ENCODE measurements at regions not wholly inside any gene's neighbourhood (a gene's known extent, or its start where the extent isn't known, plus 50 kb on each side); places are given as distances from the start of the nearest gene placed in this dataset.

- DNase-seq (ENCODE audit: low read depth), result no peak
Observed at GRCh38 chr2:193523662-193524061, 1328.9 kb upstream of the TMEFF2 start.

DNA sequence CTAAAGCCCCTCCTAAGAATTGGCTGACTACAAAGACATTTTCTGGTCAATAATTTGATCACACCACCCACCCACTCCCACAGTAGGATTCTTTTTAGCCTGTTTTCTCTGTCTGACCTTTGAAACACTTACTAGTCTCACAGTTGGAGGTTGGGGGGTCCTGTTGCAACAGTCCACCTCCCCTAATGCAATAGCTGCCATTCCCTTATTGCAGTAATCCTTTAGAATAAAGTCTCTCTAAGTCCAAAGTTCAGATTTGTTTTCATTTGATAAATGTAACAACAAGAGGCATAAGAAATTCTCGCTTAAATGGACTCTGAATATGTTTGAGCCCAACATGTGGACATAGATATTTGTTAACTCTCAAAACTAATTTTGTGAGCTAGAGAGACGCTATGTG lies 1326.8 kb upstream of the TMEFF2 start:
- DNase-seq (ENCODE audit: low read depth), result no peak

DNA sequence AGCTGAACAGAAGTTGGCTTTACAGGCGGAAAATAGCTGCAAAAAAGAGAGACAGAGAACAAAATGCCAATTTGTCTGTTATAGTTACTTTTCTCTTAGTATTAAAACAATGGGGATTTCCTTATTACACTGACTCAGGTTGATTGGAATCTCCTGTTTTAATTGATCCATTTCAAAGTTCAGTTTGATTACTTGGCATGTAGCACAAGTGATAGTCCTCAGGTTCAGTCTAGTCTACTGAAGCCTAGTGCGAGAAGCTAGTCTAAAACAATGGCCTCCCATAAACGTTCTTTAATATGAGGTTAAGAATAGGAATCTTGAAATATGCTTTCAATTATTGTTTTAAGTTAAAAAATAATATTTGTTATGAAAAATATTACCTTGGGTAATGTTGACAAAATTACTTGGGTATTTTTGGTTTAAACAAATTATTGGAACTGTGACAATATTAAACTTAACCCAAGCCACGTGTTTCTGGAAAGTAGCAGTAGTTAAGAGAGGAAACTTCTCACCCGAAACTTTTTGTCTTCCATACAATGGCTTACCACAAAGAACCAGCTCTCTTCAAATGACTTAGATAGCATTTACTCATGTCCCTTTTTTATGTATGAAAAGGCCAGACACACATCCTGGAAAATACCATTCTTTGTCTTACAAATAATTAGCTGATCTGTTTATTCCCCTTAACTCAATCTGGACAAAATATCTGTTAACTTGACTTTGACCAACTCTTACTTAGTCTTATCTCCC lies 1326.2 kb upstream of the TMEFF2 start:
- no peak for DNase-seq (ENCODE audit: low read depth)

GRCh38 chr2:193518041-193518817 lies 1323.5 kb upstream of the TMEFF2 start:
- DNase-seq (ENCODE audit: low read depth), result peak; percentile 87

DNA sequence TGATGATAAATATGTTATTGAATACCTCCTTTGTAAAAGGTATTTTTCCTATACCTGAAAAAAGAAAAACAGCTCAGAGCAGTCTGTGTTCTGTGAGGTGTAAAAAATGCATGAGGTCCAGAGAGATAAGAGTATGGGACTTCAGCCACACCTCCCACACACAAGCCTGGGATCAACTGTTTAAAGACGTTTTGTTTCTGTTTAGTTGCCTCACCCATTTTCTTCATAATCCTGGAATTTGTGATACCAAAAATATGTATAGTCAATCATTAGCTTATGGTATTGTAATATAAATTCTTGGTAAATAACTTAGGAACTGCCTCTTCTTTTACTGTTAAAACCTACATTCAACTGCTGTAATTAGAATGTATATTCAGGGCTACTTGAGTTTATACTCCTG lies 1322.9 kb upstream of the TMEFF2 start:
- DNase-seq (ENCODE audit: low read depth), result no peak

DNA sequence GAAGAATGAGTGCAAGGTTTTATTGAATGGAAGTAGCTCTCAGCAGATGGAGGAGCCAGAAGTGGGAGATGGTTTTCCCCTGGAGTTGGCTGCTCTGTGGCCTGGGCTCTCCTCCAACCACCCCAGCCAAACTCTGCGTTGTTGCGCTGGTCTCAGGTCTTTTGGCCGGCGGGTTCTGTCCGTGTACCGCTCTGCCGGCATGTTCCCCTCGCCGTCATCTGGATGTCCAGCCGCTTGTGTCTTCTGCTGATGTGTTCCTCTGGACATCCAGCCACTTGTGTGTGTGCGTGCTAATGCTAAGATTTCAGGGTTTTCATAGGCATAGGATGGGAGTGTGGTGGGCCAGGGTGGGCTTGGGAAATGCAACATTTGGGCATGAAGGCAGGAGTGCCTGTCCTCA lies 1311.3 kb upstream of the TMEFF2 start:
- no peak for DNase-seq (ENCODE audit: low read depth)

DNA sequence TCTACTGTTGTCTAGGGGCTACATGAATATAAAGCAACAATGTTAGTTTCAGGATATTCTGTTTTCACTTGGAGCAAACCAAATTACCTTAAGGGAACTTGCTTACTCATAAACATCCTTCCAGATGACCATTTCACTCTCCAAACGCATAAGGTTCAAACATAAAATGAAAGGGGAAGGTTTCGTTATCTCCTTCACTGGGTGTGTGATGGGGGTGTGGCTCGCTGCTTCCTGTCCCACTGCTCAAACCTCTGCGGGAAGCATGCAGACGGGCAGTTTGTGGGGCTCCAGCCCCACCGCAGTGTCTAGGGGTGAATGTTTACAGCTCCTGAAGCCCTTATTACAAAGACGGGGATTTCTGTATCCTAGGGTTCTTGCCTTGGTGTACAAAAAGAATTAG lies 1310.9 kb upstream of the TMEFF2 start:
- DNase-seq (ENCODE audit: low read depth), result no peak

GRCh38 chr2:193502363-193503035 lies 1307.8 kb upstream of the TMEFF2 start:
- no peak for DNase-seq (ENCODE audit: low read depth)

DNA sequence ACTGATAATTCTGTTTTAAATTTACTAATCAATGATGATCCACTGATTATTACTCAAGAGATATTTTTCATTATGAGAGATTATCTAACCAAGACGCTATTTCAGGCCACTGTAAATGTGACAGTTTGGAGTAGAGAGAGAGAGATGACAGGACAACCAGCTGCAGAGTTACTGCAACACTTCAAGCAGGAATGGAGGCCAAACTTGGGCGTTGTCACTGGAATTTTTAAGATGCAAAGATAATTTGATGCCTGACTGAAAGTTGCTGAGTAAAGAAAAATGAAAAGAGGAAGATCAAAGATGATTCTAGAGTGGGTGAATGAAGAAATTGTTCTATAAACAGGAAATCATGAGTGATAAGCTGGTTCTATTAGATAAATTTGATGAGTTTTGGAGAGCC lies 1302.1 kb upstream of the TMEFF2 start:
- no peak for DNase-seq (ENCODE audit: low read depth)

- DNase-seq (ENCODE audit: low read depth), result no peak
Observed at GRCh38 chr2:193482557-193482956, 1287.8 kb upstream of the TMEFF2 start.

- no peak for DNase-seq (ENCODE audit: low read depth)
Observed at GRCh38 chr2:193480187-193480586, 1285.5 kb upstream of the TMEFF2 start.

- DNase-seq (ENCODE audit: low read depth), result peak; percentile 8
Observed at GRCh38 chr2:193476171-193476800, 1281.6 kb upstream of the TMEFF2 start.

- DNase-seq (ENCODE audit: low read depth), result no peak
Observed at GRCh38 chr2:193475038-193475437, 1280.3 kb upstream of the TMEFF2 start.

DNA sequence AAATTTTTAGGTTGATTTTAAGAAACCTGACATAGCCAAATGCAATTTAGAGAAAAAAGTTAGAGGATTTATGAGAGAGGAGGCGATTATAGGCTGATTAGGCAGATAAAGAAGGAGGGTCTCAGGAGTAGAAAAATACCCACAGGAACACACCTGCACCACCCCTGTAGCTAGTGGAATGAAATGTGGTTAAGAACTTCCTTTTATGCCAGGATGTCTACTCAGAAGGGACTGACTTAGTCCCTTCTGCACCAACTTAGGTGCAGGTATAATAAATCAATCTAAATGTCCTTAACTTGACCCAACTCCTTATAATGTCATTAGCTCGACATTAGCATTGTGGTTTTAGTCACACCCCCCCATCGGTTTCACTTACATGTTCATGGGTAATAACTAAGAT lies 1274.5 kb upstream of the TMEFF2 start:
- DNase-seq (ENCODE audit: low read depth), result no peak

GRCh38 chr2:193467276-193467987 lies 1272.7 kb upstream of the TMEFF2 start:
- DNase-seq (ENCODE audit: low read depth), result no peak

DNA sequence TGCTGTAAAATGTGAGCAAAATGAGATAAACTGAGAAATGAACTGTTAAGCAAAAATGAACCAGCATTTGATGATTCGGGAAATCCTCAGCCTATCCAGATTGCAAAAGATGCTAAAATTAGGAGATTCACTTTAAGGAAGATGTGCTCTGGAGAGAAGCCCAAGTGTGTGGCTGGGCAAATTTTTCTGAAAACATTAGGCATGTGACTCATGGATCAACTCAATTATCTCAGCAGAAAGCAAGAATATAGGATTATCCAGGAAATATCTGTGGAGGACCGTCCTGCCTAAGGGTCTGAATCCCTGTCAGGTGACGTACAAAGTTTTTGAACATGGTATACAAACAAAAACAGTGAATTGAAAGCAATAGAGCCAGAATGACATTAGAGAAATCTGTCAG lies 1268.3 kb upstream of the TMEFF2 start:
- DNase-seq (ENCODE audit: low read depth), result no peak

GRCh38 chr2:193462411-193462810 lies 1267.7 kb upstream of the TMEFF2 start:
- DNase-seq (ENCODE audit: low read depth), result no peak

GRCh38 chr2:193461431-193461934 lies 1266.8 kb upstream of the TMEFF2 start:
- no peak for DNase-seq (ENCODE audit: low read depth)

GRCh38 chr2:193446967-193447366 lies 1252.2 kb upstream of the TMEFF2 start:
- no peak for DNase-seq (ENCODE audit: low read depth)

DNA sequence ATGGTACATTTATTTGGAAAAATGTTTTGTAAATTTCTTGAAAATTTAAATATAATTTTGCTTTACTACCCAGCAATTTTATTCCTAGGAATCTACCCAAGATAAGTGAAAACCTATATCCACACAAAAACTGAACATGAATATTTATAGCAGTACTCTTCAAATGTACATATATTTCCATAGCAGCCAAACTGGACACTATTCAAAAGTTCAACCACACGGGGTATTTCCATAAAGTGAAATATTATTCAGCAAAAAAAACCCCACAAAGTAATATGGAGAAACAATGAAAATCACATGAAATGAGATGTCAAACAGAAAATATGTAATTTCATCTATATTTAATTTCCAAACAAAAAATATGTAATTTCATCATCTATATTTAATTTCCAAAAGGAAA lies 1247.6 kb upstream of the TMEFF2 start:
- DNase-seq (ENCODE audit: low read depth), result no peak

GRCh38 chr2:193428336-193428818 lies 1233.6 kb upstream of the TMEFF2 start:
- DNase-seq (ENCODE audit: low read depth), result no peak
